ENCODE measurements at regions not wholly inside any gene's neighbourhood (a gene's known extent, or its start where the extent isn't known, plus 50 kb on each side); places are given as distances from the start of the nearest gene placed in this dataset.

DNA sequence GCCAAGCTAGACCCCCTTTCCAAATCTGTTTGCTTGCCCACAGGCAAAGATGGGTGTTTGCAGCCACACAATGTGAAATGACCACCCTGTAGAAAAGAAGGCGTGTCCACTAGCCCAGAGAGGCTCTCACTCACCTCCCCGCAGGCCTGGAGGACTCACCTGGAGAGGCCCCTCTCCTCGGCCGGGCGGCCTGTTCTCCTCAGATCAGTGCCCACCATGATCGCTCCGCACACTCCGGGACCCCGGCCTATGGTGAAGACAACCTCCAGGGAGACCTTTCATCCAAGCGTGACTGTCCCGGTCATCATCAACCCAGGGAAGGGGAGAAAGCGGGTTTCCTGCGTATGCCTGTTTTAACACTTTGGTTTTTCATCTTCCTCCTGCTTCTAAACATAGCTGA lies 328.7 kb upstream of the SALL3 start:
- DNase-seq (ENCODE audit: low spot score), result no peak

DNA sequence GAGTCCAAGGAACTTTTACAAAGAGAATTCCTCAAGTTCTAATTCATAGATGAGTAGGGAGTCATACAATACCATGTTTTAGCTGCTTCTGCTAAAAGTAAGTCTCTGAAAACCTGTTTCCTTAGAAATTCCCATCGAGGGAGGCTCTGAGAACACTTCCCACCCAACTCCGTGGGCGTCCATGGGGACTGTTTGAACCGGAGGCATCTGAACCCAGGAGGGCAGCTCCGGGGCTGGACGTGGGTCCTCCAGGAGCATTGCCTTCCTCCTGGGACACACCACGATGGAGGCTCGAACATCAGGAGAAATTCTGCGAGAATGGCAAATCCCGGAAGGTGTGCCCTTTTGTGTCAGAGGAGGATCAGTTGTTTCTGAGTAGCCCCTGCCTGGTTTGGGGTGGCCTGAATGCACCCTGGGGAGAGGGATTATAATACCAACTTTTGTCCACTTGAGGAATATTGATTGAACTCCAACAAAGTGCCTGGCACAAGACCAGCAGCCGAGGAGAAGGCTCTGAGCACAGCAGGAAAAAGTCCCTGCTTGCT lies 327.5 kb upstream of the SALL3 start:
- no peak for DNase-seq (ENCODE audit: low spot score)

GRCh38 chr18:78655921-78656320 lies 323.7 kb upstream of the SALL3 start:
- DNase-seq (ENCODE audit: low spot score), result no peak

DNA sequence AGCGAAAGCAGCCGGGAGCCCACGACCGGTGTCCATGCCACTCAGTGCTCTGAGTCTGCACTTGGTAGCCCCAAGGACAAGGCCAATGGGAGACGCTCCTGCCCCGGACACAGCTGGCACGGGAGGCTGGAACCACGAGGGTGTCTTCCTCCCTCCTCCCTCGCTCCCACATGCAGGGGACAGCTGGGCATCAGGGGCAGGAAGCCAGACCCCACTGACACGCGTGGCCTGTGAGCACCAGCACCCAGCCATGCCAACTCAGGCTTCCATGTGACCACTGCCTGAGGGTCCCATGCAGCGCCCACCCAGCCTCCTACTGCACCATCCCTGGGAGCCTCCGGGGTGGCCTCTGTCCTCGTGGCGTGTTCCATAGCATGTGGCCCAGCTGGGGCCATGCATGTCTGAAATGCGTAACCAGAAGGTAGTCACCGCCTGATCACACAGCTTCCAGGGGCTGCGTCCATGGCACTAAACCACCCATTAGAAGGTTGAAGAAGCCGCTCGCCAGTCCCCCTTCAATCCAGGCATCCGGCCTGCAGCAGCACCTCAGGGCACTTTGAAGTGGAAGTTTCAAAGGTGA lies 323.2 kb upstream of the SALL3 start:
- DNase-seq (ENCODE audit: low spot score), result no peak

DNA sequence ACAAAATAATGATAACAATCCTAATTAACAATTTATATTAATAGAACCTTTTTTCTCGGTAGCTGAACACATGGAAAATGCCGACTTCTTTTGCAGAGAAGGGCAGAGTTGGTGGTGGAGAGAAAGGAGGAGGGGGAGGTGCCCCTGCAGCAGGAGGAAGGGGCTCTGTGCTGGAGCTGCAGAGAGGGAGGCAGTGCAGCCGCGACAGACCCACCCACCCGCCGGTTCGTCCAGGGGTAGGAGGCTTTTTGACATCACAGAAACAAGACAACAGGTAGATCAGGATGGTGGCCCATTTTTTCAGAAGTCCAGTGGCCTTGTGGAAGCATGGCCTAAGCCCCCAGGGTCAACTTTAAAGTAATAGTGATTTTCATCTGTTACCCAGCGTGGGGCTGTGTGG lies 321.1 kb upstream of the SALL3 start:
- DNase-seq (ENCODE audit: low spot score), result no peak

DNA sequence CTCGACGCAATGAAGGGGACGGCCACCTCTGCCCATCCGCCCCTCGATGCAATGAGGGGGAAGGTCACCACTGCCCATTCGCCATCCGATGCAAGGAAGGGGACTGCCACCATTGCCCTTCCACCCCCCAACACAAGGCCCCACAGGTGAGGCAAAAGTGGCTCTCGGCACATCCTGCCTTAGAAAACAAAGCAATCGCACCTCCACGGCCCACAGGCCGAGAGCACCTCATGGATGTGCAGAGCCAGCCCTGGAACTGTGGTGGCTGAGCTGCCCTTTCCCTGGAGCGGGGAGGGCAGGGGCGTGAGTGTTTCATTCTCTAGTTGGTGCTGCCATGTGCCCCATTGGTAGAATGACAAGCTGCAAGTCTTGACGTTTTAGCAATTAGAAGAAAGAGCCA lies 320.6 kb upstream of the SALL3 start:
- no peak for DNase-seq (ENCODE audit: low spot score)

DNA sequence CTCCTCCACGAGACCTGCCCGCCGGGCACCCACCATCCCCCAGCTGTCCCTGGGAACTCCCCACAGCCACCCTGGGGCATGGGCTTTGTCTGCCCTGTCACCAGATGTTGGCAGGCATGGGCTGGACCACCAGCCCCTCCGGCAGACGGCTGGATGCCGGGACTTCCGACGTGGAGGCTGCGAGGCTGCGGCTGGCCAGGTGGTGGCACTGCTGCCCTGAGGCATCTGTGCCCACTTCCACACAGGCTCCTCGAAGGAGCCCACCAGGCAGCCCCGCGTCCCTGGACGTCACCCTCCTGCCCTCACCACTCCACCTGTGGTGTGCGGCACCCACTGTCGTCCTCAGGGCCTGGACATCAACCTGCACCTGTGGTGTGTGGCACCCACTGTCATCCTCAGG lies 319.9 kb upstream of the SALL3 start:
- DNase-seq (ENCODE audit: low spot score), result no peak

GRCh38 chr18:78660311-78660710 lies 319.3 kb upstream of the SALL3 start:
- DNase-seq (ENCODE audit: low spot score), result no peak

- DNase-seq (ENCODE audit: low spot score), result no peak
Measured at GRCh38 chr18:78661316-78661715, 318.3 kb upstream of the SALL3 start.

DNA sequence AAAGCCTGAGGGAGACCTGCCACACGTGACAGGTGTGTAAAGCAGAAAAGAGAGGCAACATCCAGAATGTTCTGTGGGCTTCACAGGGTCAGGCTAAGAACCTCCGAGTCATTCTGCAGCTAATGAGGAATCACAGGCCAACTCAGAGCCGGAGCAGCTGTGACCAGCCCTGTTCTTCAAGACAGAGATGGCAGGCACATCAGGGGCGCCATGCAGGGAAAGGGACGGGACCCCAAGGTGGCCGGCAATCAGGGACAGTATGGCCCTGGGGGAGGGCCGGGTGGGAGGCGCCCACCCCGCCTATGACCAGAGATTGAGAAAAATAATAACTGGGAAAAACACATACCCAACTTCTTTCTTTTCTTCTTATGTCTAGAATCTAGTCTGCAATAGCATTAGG lies 316.7 kb upstream of the SALL3 start:
- DNase-seq (ENCODE audit: low spot score), result no peak

DNA sequence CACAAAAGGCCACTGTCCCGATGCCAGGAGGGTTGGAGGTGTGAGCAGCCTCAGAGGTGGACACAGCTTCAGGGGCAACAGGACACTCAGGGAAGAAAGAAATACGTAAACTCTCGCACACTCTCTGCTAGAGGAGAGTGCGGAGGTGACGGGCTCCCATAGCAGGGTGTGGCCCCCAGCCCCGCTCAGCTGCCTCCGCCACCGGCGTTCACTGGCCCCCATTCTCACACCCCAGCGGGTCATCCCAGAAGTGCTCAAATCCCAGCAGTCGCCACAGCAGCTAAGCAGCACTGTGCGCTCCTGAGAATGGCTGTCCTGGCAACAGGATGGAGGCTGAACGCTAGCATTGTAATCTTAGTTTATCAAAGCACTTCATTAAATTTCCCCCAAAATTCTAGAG lies 315.6 kb upstream of the SALL3 start:
- DNase-seq (ENCODE audit: low spot score), result no peak

DNA sequence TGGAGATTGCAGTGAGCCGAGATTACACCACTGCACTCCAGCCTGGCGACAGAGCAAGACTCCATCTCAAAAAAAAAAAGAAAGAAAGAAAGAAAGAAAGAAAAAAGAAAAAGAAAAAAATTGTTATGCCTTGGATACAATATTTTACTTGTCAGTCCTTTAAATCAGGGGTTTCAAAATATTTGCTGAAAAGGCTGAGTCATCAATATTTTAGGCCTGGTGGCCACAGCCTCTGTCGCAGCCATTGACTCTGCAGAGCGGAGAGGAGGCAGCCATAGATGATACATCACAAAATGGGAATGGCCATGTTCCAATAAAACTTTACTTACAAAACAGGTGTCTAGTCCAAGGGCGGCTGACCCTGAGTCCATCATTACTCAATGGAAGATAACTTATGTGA lies 314.8 kb upstream of the SALL3 start:
- DNase-seq (ENCODE audit: low spot score), result no peak

DNA sequence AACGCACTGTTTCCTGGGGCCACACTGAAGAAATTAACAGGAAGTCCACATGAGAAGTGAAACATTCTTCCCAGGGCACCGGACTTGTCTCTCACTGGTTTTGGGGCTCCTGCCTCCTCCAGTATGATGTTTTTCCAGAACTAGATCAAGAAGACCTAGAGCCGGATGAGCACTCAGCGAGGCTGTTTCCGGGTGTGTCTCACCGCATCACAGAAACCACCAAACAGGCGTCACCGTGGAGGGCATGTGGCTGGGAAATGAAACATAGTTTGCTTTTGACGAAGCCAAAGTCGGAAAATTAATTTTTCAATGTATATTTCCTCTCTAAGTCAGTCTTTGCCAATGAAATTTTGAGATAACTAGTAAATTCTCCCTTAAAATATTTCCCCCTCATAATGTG lies 314.0 kb upstream of the SALL3 start:
- DNase-seq (ENCODE audit: low spot score), result no peak

GRCh38 chr18:78666666-78667335 lies 312.8 kb upstream of the SALL3 start:
- no peak for DNase-seq (ENCODE audit: low spot score)

GRCh38 chr18:78670778-78671391 lies 308.7 kb upstream of the SALL3 start:
- DNase-seq (ENCODE audit: low spot score), result no peak

DNA sequence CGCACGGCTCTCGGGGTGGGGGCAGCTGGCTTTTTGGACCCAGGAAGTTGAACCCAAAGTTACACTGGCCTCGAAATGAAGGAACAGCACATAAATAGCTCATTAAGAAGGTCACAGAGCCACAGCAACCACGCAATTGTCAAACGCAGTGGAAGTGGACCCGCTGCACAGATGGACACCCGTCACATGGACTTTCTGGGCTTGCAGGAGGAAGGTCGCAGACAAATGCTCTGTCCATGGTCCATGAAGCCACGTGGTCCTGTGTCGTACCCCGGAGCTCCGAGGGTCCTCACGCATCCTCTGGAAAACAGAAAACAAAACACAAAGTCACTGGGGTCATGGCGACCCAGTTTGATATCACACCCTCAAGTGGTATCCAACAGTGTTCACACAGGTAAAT lies 308.1 kb upstream of the SALL3 start:
- no peak for DNase-seq (ENCODE audit: low spot score)

GRCh38 chr18:78672862-78673446 lies 306.7 kb upstream of the SALL3 start:
- DNase-seq (ENCODE audit: low spot score), result no peak

DNA sequence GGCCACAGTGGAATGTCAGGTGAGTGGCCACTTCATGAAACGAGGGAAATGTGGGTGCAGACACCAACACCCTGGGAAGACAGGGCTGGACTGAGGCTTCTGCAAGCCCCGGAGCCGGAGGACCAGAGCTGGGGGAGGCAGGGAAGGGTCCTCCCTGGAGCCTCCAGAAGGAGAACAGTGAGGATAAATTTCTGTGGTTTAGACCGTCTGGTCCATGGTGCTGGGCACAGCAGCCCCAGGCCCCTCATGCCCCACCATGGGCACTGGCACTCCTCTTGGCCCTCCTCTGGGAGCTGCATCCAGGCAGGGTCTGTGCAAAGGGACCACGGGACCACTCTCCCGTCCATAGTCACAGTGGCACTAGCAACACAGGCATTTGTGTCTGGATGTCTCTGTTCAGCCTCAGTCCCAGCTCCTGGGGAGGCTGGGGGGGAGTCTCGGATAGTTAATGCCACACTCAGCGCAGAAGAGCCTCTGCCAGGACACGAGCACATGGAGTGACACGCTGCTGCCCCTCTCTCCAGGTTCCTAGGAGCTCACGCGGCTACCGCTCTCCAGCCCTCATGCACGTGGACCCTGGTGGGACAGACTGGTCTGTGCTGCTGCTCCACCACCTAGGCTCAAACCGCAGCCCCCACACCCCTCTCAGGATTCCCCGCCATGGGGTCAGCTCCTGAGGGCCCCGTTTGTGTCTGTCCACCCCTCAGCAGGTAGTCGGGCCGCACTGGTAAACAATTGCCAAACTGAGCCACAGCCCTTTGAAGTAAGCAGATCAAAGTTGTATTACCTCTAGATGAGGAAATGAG lies 305.9 kb upstream of the SALL3 start:
- DNase-seq (ENCODE audit: low spot score), result no peak

DNA sequence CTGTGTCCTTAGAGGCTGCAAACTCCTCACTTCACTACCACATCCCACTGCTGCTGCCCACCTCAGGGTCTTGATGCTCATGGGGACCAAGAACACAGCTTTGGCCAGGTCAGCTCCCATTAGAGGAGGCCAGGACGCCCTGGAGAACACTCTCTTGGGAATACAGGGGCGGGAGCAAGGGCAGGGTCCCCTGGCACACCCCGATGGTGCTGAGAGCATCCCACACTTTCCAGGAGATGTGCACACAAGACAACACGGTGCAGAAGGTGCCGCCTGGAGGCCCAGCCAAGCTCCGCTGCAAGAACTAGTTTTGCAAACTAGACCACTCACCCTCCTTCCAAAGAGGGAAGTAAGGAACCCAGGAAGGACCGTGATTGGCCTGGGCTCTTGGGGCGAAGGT lies 304.4 kb upstream of the SALL3 start:
- no peak for DNase-seq (ENCODE audit: low spot score)

- no peak for DNase-seq (ENCODE audit: low spot score)
Measured at GRCh38 chr18:78676622-78677482, 302.8 kb upstream of the SALL3 start.

Data from germinal center (tissue), 1 donor.